ENCODE measurements at regions not wholly inside any gene's neighbourhood (a gene's known extent, or its start where the extent isn't known, plus 50 kb on each side); places are given as distances from the start of the nearest gene placed in this dataset.

DNA sequence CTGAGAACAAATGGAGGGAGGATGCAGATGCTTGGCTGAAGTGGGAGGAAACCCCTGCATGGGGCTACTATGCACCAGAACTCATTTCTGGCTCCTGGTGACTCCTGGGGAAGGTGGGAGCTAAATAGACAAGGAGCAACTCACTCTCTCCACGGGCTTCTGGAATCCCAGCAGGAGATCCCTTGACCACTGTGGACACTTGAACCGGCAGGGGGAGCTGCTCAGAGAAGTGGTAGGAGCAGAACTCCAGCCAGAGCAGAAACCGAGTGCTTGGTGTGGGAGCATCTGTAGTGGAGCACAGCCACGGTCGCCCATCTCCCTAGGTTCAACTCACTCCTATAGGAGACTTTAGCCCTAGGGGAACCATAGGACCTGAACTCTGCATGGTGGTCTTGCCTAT lies 205.6 kb upstream of the GJB5 start:
- TF ChIP-seq, protein P1, sequence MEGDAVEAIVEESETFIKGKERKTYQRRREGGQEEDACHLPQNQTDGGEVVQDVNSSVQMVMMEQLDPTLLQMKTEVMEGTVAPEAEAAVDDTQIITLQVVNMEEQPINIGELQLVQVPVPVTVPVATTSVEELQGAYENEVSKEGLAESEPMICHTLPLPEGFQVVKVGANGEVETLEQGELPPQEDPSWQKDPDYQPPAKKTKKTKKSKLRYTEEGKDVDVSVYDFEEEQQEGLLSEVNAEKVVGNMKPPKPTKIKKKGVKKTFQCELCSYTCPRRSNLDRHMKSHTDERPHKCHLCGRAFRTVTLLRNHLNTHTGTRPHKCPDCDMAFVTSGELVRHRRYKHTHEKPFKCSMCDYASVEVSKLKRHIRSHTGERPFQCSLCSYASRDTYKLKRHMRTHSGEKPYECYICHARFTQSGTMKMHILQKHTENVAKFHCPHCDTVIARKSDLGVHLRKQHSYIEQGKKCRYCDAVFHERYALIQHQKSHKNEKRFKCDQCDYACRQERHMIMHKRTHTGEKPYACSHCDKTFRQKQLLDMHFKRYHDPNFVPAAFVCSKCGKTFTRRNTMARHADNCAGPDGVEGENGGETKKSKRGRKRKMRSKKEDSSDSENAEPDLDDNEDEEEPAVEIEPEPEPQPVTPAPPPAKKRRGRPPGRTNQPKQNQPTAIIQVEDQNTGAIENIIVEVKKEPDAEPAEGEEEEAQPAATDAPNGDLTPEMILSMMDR (IDR thresholded peaks at IDR 0.05), result no peak
- no peak for TF ChIP-seq EP300 (IDR thresholded peaks at IDR 0.05)
